ENCODE measurements at regions not wholly inside any gene's neighbourhood (a gene's known extent, or its start where the extent isn't known, plus 50 kb on each side); places are given as distances from the start of the nearest gene placed in this dataset.

DNA sequence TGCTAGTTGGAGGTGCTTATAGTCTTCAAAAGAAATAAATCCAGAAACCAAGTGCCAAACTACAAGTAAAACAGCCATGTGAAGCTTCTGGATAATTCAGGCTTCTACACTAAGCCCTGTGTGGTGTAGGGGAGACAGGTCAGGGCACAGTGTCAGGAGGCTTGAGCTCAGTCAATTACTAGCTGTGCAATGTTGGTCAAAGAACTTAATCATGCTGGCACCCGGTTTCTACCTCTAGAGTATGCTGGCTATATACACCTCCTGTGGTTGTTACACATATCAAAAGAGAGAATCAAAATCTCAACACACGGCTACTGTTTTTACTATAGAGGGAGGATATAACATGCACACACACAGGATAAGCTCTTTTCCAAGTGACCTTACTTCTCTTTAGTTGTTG is 469.7 kb upstream of the ZNF462 start:
- TF ChIP-seq, protein P1, sequence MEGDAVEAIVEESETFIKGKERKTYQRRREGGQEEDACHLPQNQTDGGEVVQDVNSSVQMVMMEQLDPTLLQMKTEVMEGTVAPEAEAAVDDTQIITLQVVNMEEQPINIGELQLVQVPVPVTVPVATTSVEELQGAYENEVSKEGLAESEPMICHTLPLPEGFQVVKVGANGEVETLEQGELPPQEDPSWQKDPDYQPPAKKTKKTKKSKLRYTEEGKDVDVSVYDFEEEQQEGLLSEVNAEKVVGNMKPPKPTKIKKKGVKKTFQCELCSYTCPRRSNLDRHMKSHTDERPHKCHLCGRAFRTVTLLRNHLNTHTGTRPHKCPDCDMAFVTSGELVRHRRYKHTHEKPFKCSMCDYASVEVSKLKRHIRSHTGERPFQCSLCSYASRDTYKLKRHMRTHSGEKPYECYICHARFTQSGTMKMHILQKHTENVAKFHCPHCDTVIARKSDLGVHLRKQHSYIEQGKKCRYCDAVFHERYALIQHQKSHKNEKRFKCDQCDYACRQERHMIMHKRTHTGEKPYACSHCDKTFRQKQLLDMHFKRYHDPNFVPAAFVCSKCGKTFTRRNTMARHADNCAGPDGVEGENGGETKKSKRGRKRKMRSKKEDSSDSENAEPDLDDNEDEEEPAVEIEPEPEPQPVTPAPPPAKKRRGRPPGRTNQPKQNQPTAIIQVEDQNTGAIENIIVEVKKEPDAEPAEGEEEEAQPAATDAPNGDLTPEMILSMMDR (IDR thresholded peaks at IDR 0.05; ENCODE audit: low read depth, low read length), result no peak
- TF ChIP-seq POLR2A (IDR thresholded peaks at IDR 0.05; ENCODE audit: extremely low read depth, insufficient read length), result no peak

All from NB4 (cell line).